ENCODE measurements at regions not wholly inside any gene's neighbourhood (a gene's known extent, or its start where the extent isn't known, plus 50 kb on each side); places are given as distances from the start of the nearest gene placed in this dataset.

DNA sequence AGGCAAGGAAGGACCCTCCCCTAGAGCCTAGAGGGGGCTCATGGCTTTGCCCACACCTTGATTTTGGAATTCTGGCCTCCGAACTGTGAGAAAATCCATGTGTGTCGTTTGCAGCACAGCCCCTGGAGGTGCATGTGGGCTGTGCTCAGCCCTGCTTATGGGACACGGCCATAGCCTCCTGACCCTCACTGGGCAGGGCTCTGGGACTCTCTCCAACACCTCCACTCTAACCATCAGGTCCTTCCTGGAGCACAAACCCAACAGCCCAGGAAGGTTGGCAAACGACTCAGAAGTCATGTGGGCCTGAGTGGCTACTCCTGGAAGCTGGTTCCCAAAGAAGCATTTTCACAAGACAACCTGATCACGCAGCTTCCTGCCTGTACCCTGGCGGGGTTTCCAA lies 144.1 kb downstream of the CTTN start:
- TF ChIP-seq CLOCK (CRISPR knock-in tag; IDR thresholded peaks at IDR 0.05; ENCODE audit: borderline replicate concordance) = no peak
- no peak for TF ChIP-seq ELF4 (CRISPR knock-in tag; IDR thresholded peaks at IDR 0.05)
- TF ChIP-seq, protein P1, sequence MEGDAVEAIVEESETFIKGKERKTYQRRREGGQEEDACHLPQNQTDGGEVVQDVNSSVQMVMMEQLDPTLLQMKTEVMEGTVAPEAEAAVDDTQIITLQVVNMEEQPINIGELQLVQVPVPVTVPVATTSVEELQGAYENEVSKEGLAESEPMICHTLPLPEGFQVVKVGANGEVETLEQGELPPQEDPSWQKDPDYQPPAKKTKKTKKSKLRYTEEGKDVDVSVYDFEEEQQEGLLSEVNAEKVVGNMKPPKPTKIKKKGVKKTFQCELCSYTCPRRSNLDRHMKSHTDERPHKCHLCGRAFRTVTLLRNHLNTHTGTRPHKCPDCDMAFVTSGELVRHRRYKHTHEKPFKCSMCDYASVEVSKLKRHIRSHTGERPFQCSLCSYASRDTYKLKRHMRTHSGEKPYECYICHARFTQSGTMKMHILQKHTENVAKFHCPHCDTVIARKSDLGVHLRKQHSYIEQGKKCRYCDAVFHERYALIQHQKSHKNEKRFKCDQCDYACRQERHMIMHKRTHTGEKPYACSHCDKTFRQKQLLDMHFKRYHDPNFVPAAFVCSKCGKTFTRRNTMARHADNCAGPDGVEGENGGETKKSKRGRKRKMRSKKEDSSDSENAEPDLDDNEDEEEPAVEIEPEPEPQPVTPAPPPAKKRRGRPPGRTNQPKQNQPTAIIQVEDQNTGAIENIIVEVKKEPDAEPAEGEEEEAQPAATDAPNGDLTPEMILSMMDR (IDR thresholded peaks at IDR 0.05 in 2 of 3, conservative IDR thresholded peaks at IDR 0.05 in 1 of 3; ENCODE audit: insufficient read depth in 2 of 3, low read depth in 1 of 3, low read length in 3 of 3) = no peak
- no peak for TF ChIP-seq USF1 (CRISPR knock-in tag; IDR thresholded peaks at IDR 0.05)
- no peak for TF ChIP-seq ZNF253 (CRISPR knock-in tag; conservative IDR thresholded peaks at IDR 0.05)
- no peak for TF ChIP-seq POLR2AphosphoS2 (IDR thresholded peaks at IDR 0.05; ENCODE audit: low read length)
- TF ChIP-seq ESRRA (IDR thresholded peaks at IDR 0.05; ENCODE audit: borderline replicate concordance, low read depth) = no peak
- TF ChIP-seq ZFP1 (CRISPR knock-in tag; IDR thresholded peaks at IDR 0.05) = no peak
- no peak for TF ChIP-seq MED1 (CRISPR knock-in tag; IDR thresholded peaks at IDR 0.05; ENCODE audit: borderline replicate concordance)
- TF ChIP-seq ZFX (CRISPR knock-in tag; IDR thresholded peaks at IDR 0.05) = no peak
- TF ChIP-seq HOMEZ (CRISPR knock-in tag; IDR thresholded peaks at IDR 0.05) = no peak
- TF ChIP-seq NR2C2 (CRISPR knock-in tag; IDR thresholded peaks at IDR 0.05) = no peak
- TF ChIP-seq NR2C2 (tag; IDR thresholded peaks at IDR 0.05) = no peak
- TF ChIP-seq PURB (CRISPR knock-in tag; IDR thresholded peaks at IDR 0.05; ENCODE audit: low read depth) = no peak
- TF ChIP-seq, protein P2, sequence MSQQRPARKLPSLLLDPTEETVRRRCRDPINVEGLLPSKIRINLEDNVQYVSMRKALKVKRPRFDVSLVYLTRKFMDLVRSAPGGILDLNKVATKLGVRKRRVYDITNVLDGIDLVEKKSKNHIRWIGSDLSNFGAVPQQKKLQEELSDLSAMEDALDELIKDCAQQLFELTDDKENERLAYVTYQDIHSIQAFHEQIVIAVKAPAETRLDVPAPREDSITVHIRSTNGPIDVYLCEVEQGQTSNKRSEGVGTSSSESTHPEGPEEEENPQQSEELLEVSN (IDR thresholded peaks at IDR 0.05; ENCODE audit: borderline replicate concordance in 1 of 2, extremely low read depth in 1 of 2, insufficient read depth in 1 of 2, insufficient read length in 1 of 2, low read depth in 1 of 2, low read length in 1 of 2, poor library complexity in 1 of 2, severe bottlenecking in 1 of 2) = no peak

Measured in K562 (cell line).